ENCODE measurements at regions not wholly inside any gene's neighbourhood (a gene's known extent, or its start where the extent isn't known, plus 50 kb on each side); places are given as distances from the start of the nearest gene placed in this dataset.
"Not testable (repeated sequence)": the region's sequence is repeated elsewhere in the genome, so short reads cannot be mapped to it uniquely, and the experiment has no call there.

GRCh38 chr5:92216852-92217251 lies 833.7 kb upstream of the ARRDC3 start:
- TF ChIP-seq POLR2A (IDR thresholded peaks at IDR 0.05; ENCODE audit: low read length); GATA1 (IDR thresholded peaks at IDR 0.05; ENCODE audit: low read depth, low read length): not testable (repeated sequence)
